CD4-positive, alpha-beta memory T cell (primary cell): ENCODE measurements at regions not wholly inside any gene's neighbourhood (a gene's known extent, or its start where the extent isn't known, plus 50 kb on each side); places are given as distances from the start of the nearest gene placed in this dataset.

ENCODE experiments used
- CTCF ChIA-PET: fragments of 350-600 bp; sonication (Branson Sonifier 250); formaldehyde crosslinking; loops from one replicate; lab custom pipeline; 2021; ENCODE audit warnings: inconsistent platforms; ENCODE audit not compliant: partially characterized antibody; lab: Charles Lee
- POLR2A ChIA-PET: fragments of 350-600 bp; sonication (Branson Sonifier 250); formaldehyde crosslinking; loops from one replicate; lab custom pipeline; 2021; ENCODE audit not compliant: partially characterized antibody; lab: Charles Lee
- DNase-seq, 5 donors: peaks; one replicate each; pipeline versions ENCODE4 v3.0.0 to v3.0.0-alpha.2; 2020 to 2022; ENCODE audit warnings: mixed read lengths in 1 of 5
- H3K27ac ChIP-seq: one replicate; pipeline ENCODE4 v1.7.0; 2013; ENCODE audit warnings: low read depth, low read length
- H3K27me3 ChIP-seq: 2 replicates; pipeline ENCODE4 v1.7.0; 2013; ENCODE audit warnings: mild to moderate bottlenecking, low read length, moderate library complexity; ENCODE audit not compliant: insufficient read depth
- H3K36me3 ChIP-seq: 2 replicates; pipeline ENCODE4 v1.7.0; 2013; ENCODE audit warnings: mild to moderate bottlenecking, low read length, moderate library complexity; ENCODE audit not compliant: insufficient read depth
- H3K4me1 ChIP-seq: 2 replicates; pipeline ENCODE4 v1.7.0; 2013; ENCODE audit warnings: mild to moderate bottlenecking, low read length, moderate library complexity; ENCODE audit not compliant: insufficient read depth
- H3K4me3 ChIP-seq, 2 donors: one replicate each; pipeline ENCODE4 v1.7.0; 2013; ENCODE audit warnings: low read length in 2 of 2, mild to moderate bottlenecking in 1 of 2
- H3K9me3 ChIP-seq, 2 donors: one replicate each; pipeline ENCODE4 v1.7.0; 2013; ENCODE audit warnings: low read length in 2 of 2, control low read depth in 1 of 2; ENCODE audit not compliant: control insufficient read depth in 1 of 2
- H3K27ac Mint-ChIP-seq, 7 donors: one replicate each; pipeline ENCODE4 v1.8.0; 2020 to 2021; ENCODE audit warnings: mixed read lengths in 7 of 7, mild to moderate bottlenecking in 6 of 7, inconsistent platforms in 3 of 7, moderate library complexity in 3 of 7
- H3K27me3 Mint-ChIP-seq, 2 donors: one replicate each; pipeline ENCODE4 v1.8.0; 2020 to 2021; ENCODE audit warnings: mixed read lengths in 2 of 2
- H3K36me3 Mint-ChIP-seq, 2 donors: one replicate each; pipeline ENCODE4 v1.8.0; 2020 to 2021; ENCODE audit warnings: mixed read lengths in 2 of 2, inconsistent platforms in 1 of 2, mild to moderate bottlenecking in 1 of 2
- H3K4me1 Mint-ChIP-seq, 4 donors: one replicate each; pipeline ENCODE4 v1.8.0; 2020 to 2021; ENCODE audit warnings: mixed read lengths in 4 of 4, mild to moderate bottlenecking in 1 of 4
- H3K4me3 Mint-ChIP-seq, 8 donors: one replicate each; pipeline ENCODE4 v1.8.0; 2020 to 2021; ENCODE audit warnings: mixed read lengths in 8 of 8, mild to moderate bottlenecking in 7 of 8, moderate library complexity in 6 of 8, inconsistent platforms in 3 of 8
- H3K9me3 Mint-ChIP-seq, 8 donors: one replicate each; pipeline ENCODE4 v1.8.0; 2020 to 2021; ENCODE audit warnings: mixed read lengths in 8 of 8, mild to moderate bottlenecking in 5 of 8, inconsistent platforms in 3 of 8, moderate library complexity in 1 of 8
- intact Hi-C: fragments of 100-400 bp; cut with micrococcal nuclease; formaldehyde crosslinking; loops from one replicate; pipeline ENCODE4 v1.15.1; 2023

DNA sequence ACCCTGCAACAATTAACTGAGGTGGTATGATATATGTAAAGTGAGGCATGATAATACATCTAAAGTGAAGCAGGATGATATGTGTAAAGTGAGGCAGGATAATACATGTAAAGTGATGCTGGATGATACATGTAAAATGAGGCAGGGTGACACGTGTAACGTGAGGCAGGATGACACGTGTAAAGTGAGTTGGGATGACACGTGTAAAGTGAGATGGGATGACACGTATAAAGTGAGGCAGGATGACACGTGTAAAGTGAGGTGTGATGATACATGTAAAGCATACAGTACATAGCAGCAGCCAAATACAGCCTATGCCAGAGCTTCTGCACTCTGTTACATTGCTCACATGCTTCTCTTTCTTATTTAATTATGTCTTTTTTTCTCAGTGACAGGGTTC is 184.4 kb upstream of the FOXF1 start:
- H3K4me3 ChIP-seq, result no peak overlapping the region
- Mint-ChIP-seq H3K36me3 (no peaks in the 10 kb centered on the region), H3K9me3 (peaks cover 0 to 8% (median 3%) of the 10 kb centered on the region in 8 donors), H3K27me3 (peaks cover 2 to 18% of the 10 kb centered on the region in 2 donors), H3K27ac (no peak overlapping the region), H3K4me1 (peaks cover 0 to 1% (median 0%) of the 10 kb centered on the region in 4 donors), H3K4me3 (no peak overlapping the region)
- no peaks in the 10 kb centered on the region for H3K9me3 ChIP-seq
- ChIA-PET POLR2A (no interaction called here), CTCF (no interaction called here)
- H3K27me3 ChIP-seq, result no peaks in the 10 kb centered on the region
- intact Hi-C loops, result no loop called here
- no peak for DNase-seq
- H3K4me1 ChIP-seq, result no peaks in the 10 kb centered on the region
- no peak overlapping the region for H3K27ac ChIP-seq
- no peaks in the 10 kb centered on the region for H3K36me3 ChIP-seq

DNA sequence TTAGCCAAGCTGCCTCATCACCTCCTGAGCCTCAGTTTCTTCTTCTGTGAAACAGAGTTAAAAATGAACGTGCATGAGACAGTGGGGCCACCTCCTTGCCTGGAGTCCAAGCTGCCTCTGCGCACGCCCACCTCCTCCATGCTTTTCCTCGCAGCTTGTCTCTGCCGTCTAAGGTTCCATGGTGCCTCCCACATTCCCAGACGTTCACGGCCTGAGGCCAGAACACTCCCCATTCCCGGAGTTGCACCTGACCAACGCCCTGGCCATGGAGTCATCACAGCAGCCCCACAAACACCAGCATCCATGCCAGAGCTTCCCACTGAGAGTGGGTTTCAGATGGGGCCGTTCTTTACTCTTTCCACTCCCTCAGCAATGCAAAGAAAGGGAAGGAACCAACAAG is 183.0 kb upstream of the FOXF1 start:
- Histone ChIP-seq H3K4me3 (no peak overlapping the region), H3K9me3 (no peaks in the 10 kb centered on the region), H3K27ac (no peak overlapping the region), H3K4me1 (no peaks in the 10 kb centered on the region), H3K36me3 (no peaks in the 10 kb centered on the region), H3K27me3 (no peaks in the 10 kb centered on the region)
- ChIA-PET POLR2A (no interaction called here), CTCF (no interaction called here)
- H3K27me3 Mint-ChIP-seq, result peaks cover 2 to 17% of the 10 kb centered on the region in 2 donors
- DNase-seq, result no peak
- no peak overlapping the region for H3K27ac Mint-ChIP-seq
- no peaks in the 10 kb centered on the region for H3K36me3 Mint-ChIP-seq
- H3K9me3 Mint-ChIP-seq, result peaks cover 0 to 7% (median 3%) of the 10 kb centered on the region in 8 donors
- peaks cover 0 to 1% (median 0%) of the 10 kb centered on the region in 4 donors for H3K4me1 Mint-ChIP-seq
- intact Hi-C loops, result no loop called here
- H3K4me3 Mint-ChIP-seq, result no peak overlapping the region

DNA sequence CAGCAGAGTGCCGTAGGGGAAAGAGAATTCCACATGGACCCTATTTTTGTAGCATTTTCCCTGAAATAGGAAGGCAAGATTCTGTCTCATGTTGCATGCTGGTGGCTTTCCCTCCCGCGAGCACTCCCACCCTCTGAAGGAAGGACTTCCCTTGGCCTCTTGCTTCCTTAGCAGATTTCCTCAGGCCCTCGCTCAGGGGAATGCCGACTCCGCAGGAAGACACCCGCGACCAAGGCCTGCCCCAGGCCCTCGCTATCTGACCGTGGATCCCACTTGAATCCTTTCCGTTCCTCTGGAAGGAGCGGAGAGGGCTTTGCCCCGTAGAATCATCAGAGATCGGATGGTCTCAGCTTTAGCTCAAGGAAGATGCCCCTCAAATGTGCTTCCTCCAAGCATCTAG is 179.4 kb upstream of the FOXF1 start:
- ChIA-PET CTCF (no interaction called here), POLR2A (no interaction called here)
- H3K4me3 Mint-ChIP-seq, result no peak overlapping the region
- no peaks in the 10 kb centered on the region for H3K36me3 Mint-ChIP-seq
- peaks cover 0 to 3% (median under 1%) of the 10 kb centered on the region in 8 donors for H3K9me3 Mint-ChIP-seq
- Histone ChIP-seq H3K4me3 (no peak overlapping the region), H3K4me1 (no peaks in the 10 kb centered on the region), H3K27me3 (no peaks in the 10 kb centered on the region), H3K9me3 (no peaks in the 10 kb centered on the region), H3K36me3 (no peaks in the 10 kb centered on the region), H3K27ac (no peak overlapping the region)
- peaks cover 0 to under 1% (median 0%) of the 10 kb centered on the region in 4 donors for H3K4me1 Mint-ChIP-seq
- H3K27ac Mint-ChIP-seq, result no peak overlapping the region
- DNase-seq, result no peak
- intact Hi-C loops, result no loop called here
- peaks cover 6 to 16% of the 10 kb centered on the region in 2 donors for H3K27me3 Mint-ChIP-seq

DNA sequence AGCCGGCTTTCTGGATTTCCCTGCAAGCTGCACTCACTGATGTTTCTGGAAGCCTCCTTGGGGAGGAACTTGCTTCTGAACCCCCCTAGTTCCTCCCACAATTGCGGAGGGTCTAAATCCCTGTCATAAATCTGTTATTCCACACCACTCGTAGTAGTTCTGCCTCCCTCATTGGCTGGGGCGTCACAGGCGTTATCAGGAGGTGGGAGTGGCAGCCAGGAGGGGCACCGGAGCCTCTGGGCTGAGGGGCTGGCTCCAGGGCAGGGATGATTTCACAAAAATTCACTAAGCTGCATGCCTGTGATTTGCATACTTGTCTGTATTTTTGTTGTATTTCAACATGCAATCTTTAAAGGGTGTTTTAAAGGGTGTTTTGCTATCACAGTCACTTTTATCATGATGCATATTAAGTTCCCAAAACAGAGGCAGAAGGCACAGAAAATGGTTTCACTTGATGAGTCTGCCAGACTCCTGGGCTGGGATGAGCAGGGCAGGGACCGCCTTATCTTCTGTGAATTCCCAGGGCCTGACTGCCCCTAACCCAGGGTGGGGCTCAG is 176.2 kb upstream of the FOXF1 start:
- Mint-ChIP-seq H3K36me3 (no peaks in the 10 kb centered on the region), H3K4me3 (no peak overlapping the region), H3K27ac (no peak overlapping the region), H3K9me3 (peaks cover 0 to 1% (median 0%) of the 10 kb centered on the region in 8 donors), H3K27me3 (peaks cover 10 to 11% of the 10 kb centered on the region in 2 donors), H3K4me1 (no peaks in the 10 kb centered on the region)
- H3K36me3 ChIP-seq, result no peaks in the 10 kb centered on the region
- ChIA-PET CTCF (no interaction called here), POLR2A (no interaction called here)
- no peaks in the 10 kb centered on the region for H3K4me1 ChIP-seq
- intact Hi-C loops, result no loop called here
- H3K4me3 ChIP-seq, result no peak overlapping the region
- no peaks in the 10 kb centered on the region for H3K27me3 ChIP-seq
- no peaks in the 10 kb centered on the region for H3K9me3 ChIP-seq
- H3K27ac ChIP-seq, result no peak overlapping the region
- DNase-seq, result no peak

DNA sequence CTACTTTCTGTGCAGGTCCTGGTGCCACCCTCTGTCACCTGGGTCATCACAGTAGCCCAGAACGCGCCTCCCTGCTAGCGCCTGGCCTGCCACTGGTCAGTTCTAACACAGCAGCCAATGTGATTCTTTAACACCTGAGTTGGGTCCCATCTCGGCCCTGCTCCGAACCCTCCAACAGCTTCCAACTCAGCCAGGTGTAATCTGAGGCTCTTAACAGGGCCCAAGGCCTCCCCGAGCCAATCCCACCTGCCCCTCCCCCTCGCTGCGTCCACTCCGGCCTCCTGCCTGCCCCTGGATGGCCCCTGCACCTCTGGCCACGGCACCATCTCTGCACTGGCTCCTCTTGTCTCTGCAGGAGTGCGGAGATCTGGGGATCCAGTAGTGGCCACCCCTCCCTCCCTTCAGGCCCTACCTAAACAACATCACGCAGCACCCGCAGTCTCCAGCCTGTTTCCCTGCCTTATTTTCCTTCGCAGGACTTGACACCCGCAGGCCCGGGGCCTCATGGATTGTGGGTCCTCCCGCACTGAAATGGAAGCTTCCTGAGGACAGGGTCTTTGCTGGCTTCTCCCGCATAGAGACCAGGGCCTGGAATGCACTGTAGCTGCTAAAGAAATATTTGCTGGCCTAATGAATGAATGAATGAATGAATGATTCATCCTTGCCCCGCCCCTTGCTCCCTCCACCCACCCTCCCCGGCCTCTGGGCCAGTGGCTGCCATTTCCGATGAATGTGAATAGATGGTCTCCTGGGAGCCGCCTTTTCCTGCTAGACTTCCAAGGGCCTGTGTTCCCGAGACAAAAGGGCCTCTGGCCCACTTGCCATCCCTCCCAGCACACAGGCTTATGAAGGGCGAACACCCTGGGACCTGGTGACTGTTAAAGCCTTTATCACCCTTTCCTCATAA is 174.8 kb upstream of the FOXF1 start:
- ChIA-PET CTCF (no interaction called here), POLR2A (no interaction called here)
- Mint-ChIP-seq H3K4me3 (no peak overlapping the region), H3K4me1 (no peaks in the 10 kb centered on the region), H3K27ac (no peak overlapping the region), H3K9me3 (peaks cover 0 to 4% (median 0%) of the 10 kb centered on the region in 8 donors), H3K36me3 (no peaks in the 10 kb centered on the region), H3K27me3 (peaks cover 6 to 16% of the 10 kb centered on the region in 2 donors)
- no peaks in the 10 kb centered on the region for H3K36me3 ChIP-seq
- intact Hi-C loops, result no loop called here
- no peak for DNase-seq
- no peak overlapping the region for H3K27ac ChIP-seq
- H3K9me3 ChIP-seq, result no peaks in the 10 kb centered on the region
- no peaks in the 10 kb centered on the region for H3K4me1 ChIP-seq
- H3K4me3 ChIP-seq, result no peak overlapping the region
- H3K27me3 ChIP-seq, result no peaks in the 10 kb centered on the region

DNA sequence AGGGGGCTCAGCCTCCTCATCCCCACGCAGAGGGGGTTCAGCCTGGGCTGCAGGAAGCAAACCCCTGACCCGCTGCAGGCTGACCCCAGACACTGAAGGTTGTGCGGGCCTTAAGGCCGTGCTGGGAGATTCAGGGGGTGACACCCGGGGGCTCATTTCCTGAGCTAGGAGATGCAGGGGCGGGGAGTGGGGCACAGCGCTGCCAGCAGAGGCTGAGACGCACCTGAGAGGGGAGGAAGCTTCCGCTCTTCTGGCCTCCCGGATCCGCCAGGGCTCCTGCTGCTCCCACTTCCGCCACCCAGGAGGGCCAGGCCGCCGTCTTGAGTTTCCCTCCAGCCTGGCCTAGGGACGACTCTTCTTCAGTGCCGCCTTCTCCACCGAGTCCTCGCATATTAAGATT is 173.2 kb upstream of the FOXF1 start:
- Mint-ChIP-seq H3K4me3 (no peak overlapping the region), H3K27ac (no peak overlapping the region), H3K27me3 (peaks cover 12 to 18% of the 10 kb centered on the region in 2 donors), H3K9me3 (peaks cover 0 to 4% (median 0%) of the 10 kb centered on the region in 8 donors), H3K4me1 (no peaks in the 10 kb centered on the region), H3K36me3 (no peaks in the 10 kb centered on the region)
- H3K36me3 ChIP-seq, result no peaks in the 10 kb centered on the region
- no peaks in the 10 kb centered on the region for H3K27me3 ChIP-seq
- intact Hi-C loops, result no loop called here
- H3K9me3 ChIP-seq, result no peaks in the 10 kb centered on the region
- no peak overlapping the region for H3K27ac ChIP-seq
- H3K4me3 ChIP-seq, result no peak overlapping the region
- CTCF ChIA-PET, result no interaction called here
- H3K4me1 ChIP-seq, result no peaks in the 10 kb centered on the region
- no peak for DNase-seq
- POLR2A ChIA-PET, result no interaction called here

DNA sequence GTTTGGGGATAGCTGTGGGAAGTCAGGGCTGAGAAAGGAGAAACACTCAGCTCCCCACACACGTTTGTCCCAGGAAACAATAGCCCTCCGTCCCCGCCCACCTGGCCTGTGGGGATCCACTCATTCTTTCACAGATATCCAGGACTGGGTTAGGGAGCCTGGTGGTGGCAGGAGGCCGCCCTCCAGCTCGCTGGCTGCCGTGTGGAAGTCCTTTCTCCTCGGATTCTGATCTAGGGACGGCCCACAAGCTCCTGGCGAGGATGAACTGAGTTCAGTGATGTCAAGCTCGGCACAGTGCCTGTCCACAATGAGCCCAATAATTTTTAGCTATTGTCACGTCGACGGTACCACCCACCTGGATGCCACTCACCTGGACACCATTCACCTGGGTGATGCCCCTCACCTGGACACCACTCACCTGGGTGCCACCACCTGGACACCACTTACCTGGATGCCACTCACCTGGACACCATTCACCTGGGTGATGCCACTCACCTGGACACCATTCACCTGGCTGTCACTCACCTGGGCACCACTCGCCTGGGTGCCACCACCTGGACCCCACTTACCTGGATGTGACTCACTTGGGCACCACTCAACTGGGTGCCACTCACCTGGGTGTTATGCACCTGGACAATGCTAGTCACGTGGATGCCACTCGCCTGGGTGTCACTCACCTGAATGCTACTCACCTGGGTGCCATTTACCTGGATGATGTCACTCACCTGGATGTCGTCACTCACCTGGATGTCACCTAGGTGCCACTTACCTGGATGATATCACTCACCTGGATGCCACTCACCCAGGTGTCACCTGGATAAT is 172.5 kb upstream of the FOXF1 start:
- H3K36me3 Mint-ChIP-seq, result no peaks in the 10 kb centered on the region
- peaks cover 0 to 4% (median 0%) of the 10 kb centered on the region in 8 donors for H3K9me3 Mint-ChIP-seq
- H3K27ac Mint-ChIP-seq, result no peak overlapping the region
- H3K27ac ChIP-seq, result no peak overlapping the region
- H3K36me3 ChIP-seq, result no peaks in the 10 kb centered on the region
- no peak for DNase-seq
- H3K27me3 ChIP-seq, result no peaks in the 10 kb centered on the region
- CTCF ChIA-PET, result no interaction called here
- H3K4me3 ChIP-seq, result no peak overlapping the region
- intact Hi-C loops, result no loop called here
- H3K4me1 Mint-ChIP-seq, result no peaks in the 10 kb centered on the region
- POLR2A ChIA-PET, result no interaction called here
- H3K4me1 ChIP-seq, result no peaks in the 10 kb centered on the region
- no peak overlapping the region for H3K4me3 Mint-ChIP-seq
- peaks cover 13 to 21% of the 10 kb centered on the region in 2 donors for H3K27me3 Mint-ChIP-seq
- H3K9me3 ChIP-seq, result no peaks in the 10 kb centered on the region
